B cell (primary cell): ENCODE measurements at regions not wholly inside any gene's neighbourhood (a gene's known extent, or its start where the extent isn't known, plus 50 kb on each side); places are given as distances from the start of the nearest gene placed in this dataset.

Experiments
- ATAC-seq: fragments of 200-7000 bp; cut with Tn5 transposase; one replicate; pipeline ENCODE4 v1.10.0; 2021; ENCODE audit warnings: low read depth, mild to moderate bottlenecking, moderate number of reproducible peaks, moderate library complexity
- CTCF ChIA-PET: fragments of 350-600 bp; sonication (Branson Sonifier 250); formaldehyde crosslinking; loops from one replicate; lab custom pipeline; 2021; ENCODE audit warnings: antibody characterized with exemption, inconsistent platforms; lab: Charles Lee
- POLR2A ChIA-PET: fragments of 350-600 bp; sonication (Branson Sonifier 250); formaldehyde crosslinking; loops from one replicate; lab custom pipeline; 2021; ENCODE audit warnings: antibody characterized with exemption; lab: Charles Lee
- DNase-seq: peaks from one replicate; pipeline ENCODE4 v3.0.0; 2013
- H2AFZ ChIP-seq: 2 replicates; pipeline ENCODE4 v1.6.1; 2012; ENCODE audit warnings: mild to moderate bottlenecking, low read depth, low read length; ENCODE audit not compliant: insufficient read depth, poor library complexity, severe bottlenecking
- H3K27ac ChIP-seq, 2 donors: 1 replicate in 1 of 2; 2 replicates in 1 of 2; pipeline ENCODE4 v1.5.1; 2012 to 2013; ENCODE audit warnings: low read length in 2 of 2, mild to moderate bottlenecking in 2 of 2, moderate library complexity in 1 of 2
- H3K27me3 ChIP-seq, 4 experiments: fragments of 200-600 bp in 1 of 4; sonication (generic) in 1 of 4; replicated peaks in 1 of 4; 1 replicate in 2 of 4; 2 replicates in 2 of 4; pipeline versions ENCODE4 v1.6.1 to v1.7.0; 2013 to 2016; ENCODE audit warnings: low read length in 3 of 4, mild to moderate bottlenecking in 2 of 4, mixed read lengths in 1 of 4, moderate library complexity in 1 of 4; ENCODE audit not compliant: insufficient read depth in 4 of 4, control insufficient read depth in 3 of 4; ENCODE audit errors: control extremely low read depth in 1 of 4
- H3K36me3 ChIP-seq, 2 experiments: replicated peaks in 1 of 2; 1 replicate in 1 of 2; 2 replicates in 1 of 2; pipeline versions ENCODE4 v1.6.1 to v1.7.1; 2013; ENCODE audit warnings: low read length in 1 of 2; ENCODE audit not compliant: insufficient read depth in 2 of 2, control insufficient read depth in 1 of 2; ENCODE audit errors: control extremely low read depth in 1 of 2, extremely low read depth in 1 of 2
- H3K4me1 ChIP-seq, 2 donors: fragments of 200-600 bp in 1 of 2; sonication (generic) in 1 of 2; 1 replicate in 1 of 2; 2 replicates in 1 of 2; pipeline versions ENCODE4 v1.5.1 to v1.6.1; 2013 to 2017; ENCODE audit warnings: low read length in 2 of 2; ENCODE audit not compliant: control insufficient read depth in 2 of 2, insufficient read depth in 2 of 2
- H3K4me2 ChIP-seq: replicated peaks from 2 replicates; pipeline ENCODE3; 2012; ENCODE audit warnings: mild to moderate bottlenecking, low read depth, low read length; ENCODE audit not compliant: poor library complexity, severe bottlenecking
- H3K4me3 ChIP-seq, 5 experiments: fragments of 200-600 bp in 1 of 5; sonication (generic) in 1 of 5; 1 replicate in 3 of 5; 2 replicates in 2 of 5; pipeline versions ENCODE4 v1.5.1 to v1.7.0; 2011 to 2016; ENCODE audit warnings: low read length in 4 of 5, mild to moderate bottlenecking in 4 of 5, low read depth in 2 of 5, control low read depth in 1 of 5, moderate library complexity in 1 of 5; ENCODE audit not compliant: insufficient read depth in 1 of 5; ENCODE audit errors: control extremely low read depth in 1 of 5, extremely low read depth in 1 of 5
- H3K79me2 ChIP-seq: fragments of 200-600 bp; sonication (generic); one replicate; pipeline ENCODE4 v1.6.0; 2016; ENCODE audit warnings: low read length; ENCODE audit not compliant: control insufficient read depth, insufficient read depth
- H3K9ac ChIP-seq: fragments of 200-600 bp; sonication (generic); 2 replicates; pipeline ENCODE4 v1.6.1; 2017; ENCODE audit warnings: mild to moderate bottlenecking, low read length, moderate library complexity
- H3K9me3 ChIP-seq, 3 donors: one replicate each; pipeline versions ENCODE4 v1.6.1 to v1.7.1; 2013; ENCODE audit warnings: low read length in 2 of 3; ENCODE audit not compliant: control insufficient read depth in 2 of 3, insufficient read depth in 1 of 3; ENCODE audit errors: control extremely low read depth in 1 of 3
- H4K20me1 ChIP-seq: 2 replicates; pipeline ENCODE4 v1.6.0; 2012; ENCODE audit warnings: mild to moderate bottlenecking, low read length; ENCODE audit not compliant: insufficient read depth, control insufficient read depth, poor library complexity, severe bottlenecking
- H3K27ac Mint-ChIP-seq: one replicate; pipeline ENCODE4 v1.8.0; 2021; ENCODE audit warnings: mixed read lengths
- H3K27me3 Mint-ChIP-seq: one replicate; pipeline ENCODE4 v1.8.0; 2021; ENCODE audit warnings: mixed read lengths
- H3K4me1 Mint-ChIP-seq: one replicate; pipeline ENCODE4 v1.8.0; 2021; ENCODE audit warnings: mixed read lengths
- H3K4me3 Mint-ChIP-seq: one replicate; pipeline ENCODE4 v1.8.0; 2021; ENCODE audit warnings: mixed read lengths
- H3K9me3 Mint-ChIP-seq: one replicate; pipeline ENCODE4 v1.8.0; 2022; ENCODE audit warnings: mixed read lengths; ENCODE audit not compliant: insufficient read depth
- EZH2 ChIP-seq: IDR thresholded peaks from 2 replicates; pipeline ENCODE4 v1.6.1; 2012; ENCODE audit warnings: borderline replicate concordance, low read depth, mild to moderate bottlenecking, moderate library complexity, low read length; ENCODE audit not compliant: insufficient read depth, poor library complexity, severe bottlenecking
- WGBS: methylation state at CpG from one replicate; pipeline ENCODE4 v1.1.5; 2013; ENCODE audit warnings: missing lambda C conversion rate; ENCODE audit not compliant: insufficient coverage; 5-methylcytosine and 5-hydroxymethylcytosine counted together
- intact Hi-C: fragments of 100-400 bp; cut with micrococcal nuclease; formaldehyde crosslinking; loops from one replicate; pipeline ENCODE4 v1.10.0; 2022
- TF ChIP-seq, protein P1 (sequence below): fragments of 200-600 bp; IDR thresholded peaks from one replicate; pipeline ENCODE4 v1.8.0; 2022; ENCODE audit warnings: antibody characterized with exemption, mild to moderate bottlenecking

DNA sequence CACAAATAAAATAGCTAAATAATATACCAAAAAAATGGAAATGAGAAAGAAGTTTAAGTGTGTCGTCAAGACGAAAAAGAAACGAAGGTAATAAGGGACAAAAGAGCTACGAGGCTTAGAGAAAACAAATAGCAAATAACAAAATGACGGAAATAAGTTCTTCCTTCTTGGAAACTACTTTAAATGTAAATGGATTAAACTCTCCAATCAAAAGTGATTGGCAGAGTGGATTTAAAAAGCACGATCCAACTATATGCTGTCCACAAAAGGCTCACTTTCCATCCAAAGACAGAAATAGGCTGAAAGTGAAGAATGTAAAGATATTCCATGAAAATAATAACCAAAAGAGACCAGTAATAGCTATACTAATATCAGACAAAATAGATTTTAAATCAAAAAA lies 82.4 kb downstream of the DIO3 start:
- no peak overlapping the region for H3K4me3 Mint-ChIP-seq
- H3K27me3 ChIP-seq = peaks cover 0 to 11% (median 2%) of the 10 kb centered on the region in 4 experiments
- H2AFZ ChIP-seq = no peak overlapping the region
- no peaks in the 10 kb centered on the region for H3K4me1 ChIP-seq
- H3K4me1 Mint-ChIP-seq = no peaks in the 10 kb centered on the region
- H3K27me3 Mint-ChIP-seq = peaks cover 39% of the 10 kb centered on the region
- no peaks in the 10 kb centered on the region for H3K79me2 ChIP-seq
- no peaks in the 10 kb centered on the region for H3K36me3 ChIP-seq
- WGBS = no CpG with 5 or more reads among the region's 6 CpGs
- H3K9me3 Mint-ChIP-seq = peaks cover 3% of the 10 kb centered on the region
- CTCF ChIA-PET = no interaction called here
- no peaks in the 10 kb centered on the region for H4K20me1 ChIP-seq
- H3K4me2 ChIP-seq = no peak overlapping the region
- H3K9ac ChIP-seq = no peak overlapping the region
- POLR2A ChIA-PET = no interaction called here
- no peak for TF ChIP-seq EZH2
- TF ChIP-seq, protein P1, sequence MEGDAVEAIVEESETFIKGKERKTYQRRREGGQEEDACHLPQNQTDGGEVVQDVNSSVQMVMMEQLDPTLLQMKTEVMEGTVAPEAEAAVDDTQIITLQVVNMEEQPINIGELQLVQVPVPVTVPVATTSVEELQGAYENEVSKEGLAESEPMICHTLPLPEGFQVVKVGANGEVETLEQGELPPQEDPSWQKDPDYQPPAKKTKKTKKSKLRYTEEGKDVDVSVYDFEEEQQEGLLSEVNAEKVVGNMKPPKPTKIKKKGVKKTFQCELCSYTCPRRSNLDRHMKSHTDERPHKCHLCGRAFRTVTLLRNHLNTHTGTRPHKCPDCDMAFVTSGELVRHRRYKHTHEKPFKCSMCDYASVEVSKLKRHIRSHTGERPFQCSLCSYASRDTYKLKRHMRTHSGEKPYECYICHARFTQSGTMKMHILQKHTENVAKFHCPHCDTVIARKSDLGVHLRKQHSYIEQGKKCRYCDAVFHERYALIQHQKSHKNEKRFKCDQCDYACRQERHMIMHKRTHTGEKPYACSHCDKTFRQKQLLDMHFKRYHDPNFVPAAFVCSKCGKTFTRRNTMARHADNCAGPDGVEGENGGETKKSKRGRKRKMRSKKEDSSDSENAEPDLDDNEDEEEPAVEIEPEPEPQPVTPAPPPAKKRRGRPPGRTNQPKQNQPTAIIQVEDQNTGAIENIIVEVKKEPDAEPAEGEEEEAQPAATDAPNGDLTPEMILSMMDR = no peak
- H3K27ac Mint-ChIP-seq = no peak overlapping the region
- ATAC-seq (no peak), DNase-seq (no peak)
- H3K4me3 ChIP-seq = no peak overlapping the region
- H3K27ac ChIP-seq = no peak overlapping the region
- intact Hi-C loops = no loop called here
- peaks cover 0 to 1% (median 0%) of the 10 kb centered on the region in 3 donors for H3K9me3 ChIP-seq

DNA sequence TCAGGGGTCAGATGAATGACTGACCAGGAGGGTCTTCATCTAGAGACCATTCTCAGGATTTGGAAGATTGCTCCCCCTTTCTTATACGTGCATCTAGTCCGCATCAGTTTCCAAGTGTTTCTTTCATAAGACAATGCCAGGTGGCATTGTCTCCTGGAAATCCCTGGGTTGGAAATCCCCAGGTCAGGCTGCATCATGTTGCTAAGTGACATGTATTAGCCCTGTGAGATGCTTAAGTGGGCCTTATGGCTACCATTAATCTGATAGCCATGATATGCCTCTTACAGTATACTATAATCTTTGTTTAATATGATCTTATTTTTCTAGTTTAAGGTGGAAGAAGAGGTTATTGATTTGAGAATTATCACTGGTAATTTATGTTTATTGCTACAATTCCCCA lies 92.8 kb downstream of the DIO3 start:
- H3K9me3 ChIP-seq = peaks cover 0 to 6% (median 0%) of the 10 kb centered on the region in 3 donors
- H3K4me2 ChIP-seq = no peak overlapping the region
- Mint-ChIP-seq H3K27ac (no peak overlapping the region), H3K9me3 (peaks cover 4% of the 10 kb centered on the region), H3K4me3 (no peak overlapping the region), H3K4me1 (no peaks in the 10 kb centered on the region), H3K27me3 (peaks cover 45% of the 10 kb centered on the region)
- no peak overlapping the region for H2AFZ ChIP-seq
- no peaks in the 10 kb centered on the region for H4K20me1 ChIP-seq
- no peaks in the 10 kb centered on the region for H3K79me2 ChIP-seq
- intact Hi-C loops = no loop called here
- ChIA-PET POLR2A (no interaction called here), CTCF (interaction anchor here (0.6 kb wide), 1 partner anchor 27 kb away, joined by 5 read pairs; no protein-coding TSS in a partner anchor)
- no peak overlapping the region for H3K27ac ChIP-seq
- no peak for DNase-seq
- no CpG with 5 or more reads among the region's 2 CpGs for WGBS
- peaks cover 0 to 3% (median 0%) of the 10 kb centered on the region in 4 experiments for H3K27me3 ChIP-seq
- H3K4me3 ChIP-seq = no peak overlapping the region
- no peaks in the 10 kb centered on the region for H3K36me3 ChIP-seq
- no peaks in the 10 kb centered on the region for H3K4me1 ChIP-seq
- TF ChIP-seq, protein P1 = no peak
- no peak overlapping the region for H3K9ac ChIP-seq
- ATAC-seq = no peak
